HG03439 (cell line): ENCODE measurements at regions not wholly inside any gene's neighbourhood (a gene's known extent, or its start where the extent isn't known, plus 50 kb on each side); places are given as distances from the start of the nearest gene placed in this dataset.
"Not testable (repeated sequence)": the region's sequence is repeated elsewhere in the genome, so short reads cannot be mapped to it uniquely, and the experiment has no call there.

ENCODE experiments used
- ATAC-seq: cut with Tn5 transposase; IDR thresholded peaks from one replicate; pipeline ENCODE4 v1.9.1; 2021; ENCODE audit warnings: mild to moderate bottlenecking, moderate library complexity; ENCODE audit not compliant: unreplicated experiment

- no peak for ATAC-seq
Observed at GRCh38 chr2:49686897-49687442, 532.7 kb upstream of the FSHR start.

GRCh38 chr2:49686291-49686690, 532.0 kb upstream of the FSHR start:
- no peak for ATAC-seq

GRCh38 chr2:49677227-49677626, 522.9 kb upstream of the FSHR start:
- ATAC-seq = no peak

GRCh38 chr2:49664827-49665226, 510.5 kb upstream of the FSHR start:
- no peak for ATAC-seq

GRCh38 chr2:49661809-49662208, 507.5 kb upstream of the FSHR start:
- ATAC-seq = no peak

- no peak for ATAC-seq
Observed at GRCh38 chr2:49656853-49657252, 502.5 kb upstream of the FSHR start.

GRCh38 chr2:49643149-49643548, 488.8 kb upstream of the FSHR start:
- ATAC-seq = no peak

- ATAC-seq = no peak
Observed at GRCh38 chr2:49640630-49641029, 486.3 kb upstream of the FSHR start.

GRCh38 chr2:49621016-49621415, 466.7 kb upstream of the FSHR start:
- ATAC-seq = no peak

GRCh38 chr2:49619804-49620203, 465.5 kb upstream of the FSHR start:
- ATAC-seq = no peak

GRCh38 chr2:49618491-49618890, 464.2 kb upstream of the FSHR start:
- no peak for ATAC-seq

- no peak for ATAC-seq
Observed at GRCh38 chr2:49616800-49617199, 462.5 kb upstream of the FSHR start.

GRCh38 chr2:49611796-49612195, 457.5 kb upstream of the FSHR start:
- not testable (repeated sequence) for ATAC-seq

GRCh38 chr2:49600524-49600923, 446.2 kb upstream of the FSHR start:
- ATAC-seq = no peak

GRCh38 chr2:49598231-49598630, 443.9 kb upstream of the FSHR start:
- no peak for ATAC-seq

GRCh38 chr2:49585921-49586320, 431.6 kb upstream of the FSHR start:
- ATAC-seq = no peak

GRCh38 chr2:49582946-49583345, 428.6 kb upstream of the FSHR start:
- ATAC-seq = no peak

- no peak for ATAC-seq
Observed at GRCh38 chr2:49577041-49577440, 422.7 kb upstream of the FSHR start.

GRCh38 chr2:49569176-49569575, 414.9 kb upstream of the FSHR start:
- ATAC-seq = no peak

- ATAC-seq = no peak
Observed at GRCh38 chr2:49567811-49568600, 413.7 kb upstream of the FSHR start.

GRCh38 chr2:49567021-49567420, 412.7 kb upstream of the FSHR start:
- ATAC-seq = no peak

GRCh38 chr2:49553658-49554057, 399.3 kb upstream of the FSHR start:
- ATAC-seq = no peak

- no peak for ATAC-seq
Observed at GRCh38 chr2:49532702-49533101, 378.4 kb upstream of the FSHR start.
